HUES6 (cell line): ENCODE measurements at regions not wholly inside any gene's neighbourhood (a gene's known extent, or its start where the extent isn't known, plus 50 kb on each side); places are given as distances from the start of the nearest gene placed in this dataset.

Experiments used
- H3K27ac ChIP-seq: 2 replicates; pipeline ENCODE4 v1.7.0; 2013; ENCODE audit warnings: low read depth, mild to moderate bottlenecking, low read length, inconsistent platforms
- H3K27me3 ChIP-seq: 2 replicates; pipeline ENCODE4 v1.6.1; 2013; ENCODE audit warnings: low read length; ENCODE audit not compliant: control insufficient read depth, insufficient read depth
- H3K36me3 ChIP-seq: 2 replicates; pipeline ENCODE4 v1.6.1; 2013; ENCODE audit warnings: low read length; ENCODE audit not compliant: control insufficient read depth, insufficient read depth
- H3K4me1 ChIP-seq: 2 replicates; pipeline ENCODE4 v1.6.1; 2013; ENCODE audit warnings: low read length; ENCODE audit not compliant: control insufficient read depth, insufficient read depth
- H3K4me3 ChIP-seq: 2 replicates; pipeline ENCODE4 v1.5.1; 2013; ENCODE audit warnings: low read depth, low read length
- H3K9ac ChIP-seq: one replicate; pipeline ENCODE4 v1.6.1; 2013; ENCODE audit warnings: mild to moderate bottlenecking, low read length
- H3K9me3 ChIP-seq: 2 replicates; pipeline ENCODE4 v1.6.1; 2013; ENCODE audit warnings: low read depth, low read length; ENCODE audit not compliant: control insufficient read depth, insufficient read depth

- no peaks in the 10 kb centered on the region; the same call in 1 of the 2 replicates for H3K9me3 ChIP-seq
- H3K9ac ChIP-seq, result no peak overlapping the region
- no peak overlapping the region for H3K27ac ChIP-seq
- H3K36me3 ChIP-seq, result no peaks in the 10 kb centered on the region
- H3K4me1 ChIP-seq, result peaks cover 4% of the 10 kb centered on the region; the same call in 1 of the 2 replicates
- H3K27me3 ChIP-seq, result no peaks in the 10 kb centered on the region
- H3K4me3 ChIP-seq, result no peak overlapping the region
Observed at GRCh38 chr6:2535506-2535905, 215.2 kb downstream of the MYLK4 start.

- Histone ChIP-seq H3K4me1 (peaks cover 4% of the 10 kb centered on the region; the same call in 1 of the 2 replicates), H3K4me3 (no peak overlapping the region), H3K27me3 (no peaks in the 10 kb centered on the region), H3K9me3 (no peaks in the 10 kb centered on the region; the same call in 1 of the 2 replicates), H3K36me3 (no peaks in the 10 kb centered on the region), H3K9ac (no peak overlapping the region), H3K27ac (no peak overlapping the region)
Observed at GRCh38 chr6:2534406-2535042, 216.2 kb downstream of the MYLK4 start.

- no peak overlapping the region for H3K27ac ChIP-seq
- no peak overlapping the region for H3K9ac ChIP-seq
- H3K36me3 ChIP-seq, result no peaks in the 10 kb centered on the region
- no peak overlapping the region for H3K4me3 ChIP-seq
- no peaks in the 10 kb centered on the region for H3K27me3 ChIP-seq
- H3K4me1 ChIP-seq, result peaks cover 4% of the 10 kb centered on the region; the same call in 1 of the 2 replicates
- no peaks in the 10 kb centered on the region; the same call in 1 of the 2 replicates for H3K9me3 ChIP-seq
Observed at GRCh38 chr6:2531426-2532215, 219.1 kb downstream of the MYLK4 start.

- peaks cover 8% of the 10 kb centered on the region for H3K9me3 ChIP-seq
- H3K4me3 ChIP-seq, result no peak overlapping the region
- H3K27ac ChIP-seq, result no peak overlapping the region
- H3K4me1 ChIP-seq, result no peaks in the 10 kb centered on the region
- H3K36me3 ChIP-seq, result no peaks in the 10 kb centered on the region
- no peak overlapping the region for H3K9ac ChIP-seq
- H3K27me3 ChIP-seq, result no peaks in the 10 kb centered on the region
Observed at GRCh38 chr6:2529211-2529719, 221.5 kb downstream of the MYLK4 start.

- no peaks in the 10 kb centered on the region for H3K27me3 ChIP-seq
- no peak overlapping the region for H3K27ac ChIP-seq
- no peak overlapping the region for H3K4me3 ChIP-seq
- H3K4me1 ChIP-seq, result no peaks in the 10 kb centered on the region
- peaks cover 13% of the 10 kb centered on the region for H3K9me3 ChIP-seq
- no peak overlapping the region for H3K9ac ChIP-seq
- no peaks in the 10 kb centered on the region for H3K36me3 ChIP-seq
Observed at GRCh38 chr6:2528156-2528555, 222.6 kb downstream of the MYLK4 start.

- Histone ChIP-seq H3K9me3 (peaks cover 20% of the 10 kb centered on the region), H3K4me3 (no peak overlapping the region)
Observed at GRCh38 chr6:2526766-2527165, 224.0 kb downstream of the MYLK4 start.

GRCh38 chr6:2524090-2524489 lies 226.6 kb downstream of the MYLK4 start:
- no peaks in the 10 kb centered on the region for H3K27me3 ChIP-seq
- peaks cover 28% of the 10 kb centered on the region for H3K9me3 ChIP-seq
- H3K27ac ChIP-seq, result no peak overlapping the region
- no peak overlapping the region for H3K9ac ChIP-seq
- H3K36me3 ChIP-seq, result no peaks in the 10 kb centered on the region
- no peak overlapping the region for H3K4me3 ChIP-seq
- no peaks in the 10 kb centered on the region for H3K4me1 ChIP-seq

More at GRCh38 chr6:2526766-2527165, 224.0 kb downstream of the MYLK4 start:
- H3K36me3 ChIP-seq, result no peaks in the 10 kb centered on the region
- no peak overlapping the region for H3K9ac ChIP-seq
- H3K4me1 ChIP-seq, result no peaks in the 10 kb centered on the region
- H3K27ac ChIP-seq, result no peak overlapping the region
- no peaks in the 10 kb centered on the region for H3K27me3 ChIP-seq

- Histone ChIP-seq H3K9me3 (peaks cover 32% of the 10 kb centered on the region), H3K27me3 (no peaks in the 10 kb centered on the region), H3K27ac (no peak overlapping the region)
Observed at GRCh38 chr6:2523061-2523460, 227.7 kb downstream of the MYLK4 start.

GRCh38 chr6:2522521-2522920 lies 228.2 kb downstream of the MYLK4 start:
- H3K27ac ChIP-seq, result no peak overlapping the region
- no peaks in the 10 kb centered on the region for H3K4me1 ChIP-seq
- H3K9ac ChIP-seq, result no peak overlapping the region
- no peak overlapping the region for H3K4me3 ChIP-seq
- peaks cover 32% of the 10 kb centered on the region for H3K9me3 ChIP-seq
- no peaks in the 10 kb centered on the region for H3K27me3 ChIP-seq
- H3K36me3 ChIP-seq, result no peaks in the 10 kb centered on the region

More at GRCh38 chr6:2523061-2523460, 227.7 kb downstream of the MYLK4 start:
- no peaks in the 10 kb centered on the region for H3K36me3 ChIP-seq
- H3K9ac ChIP-seq, result no peak overlapping the region
- H3K4me1 ChIP-seq, result no peaks in the 10 kb centered on the region
- no peak overlapping the region for H3K4me3 ChIP-seq

- H3K27me3 ChIP-seq, result no peaks in the 10 kb centered on the region
- no peak overlapping the region for H3K9ac ChIP-seq
- H3K4me1 ChIP-seq, result no peaks in the 10 kb centered on the region
- H3K4me3 ChIP-seq, result no peak overlapping the region
- H3K9me3 ChIP-seq, result peaks cover 17% of the 10 kb centered on the region
- no peaks in the 10 kb centered on the region for H3K36me3 ChIP-seq
- H3K27ac ChIP-seq, result no peak overlapping the region
Observed at GRCh38 chr6:2517855-2518473, 232.8 kb downstream of the MYLK4 start.

- H3K9me3 ChIP-seq, result peaks cover 12% of the 10 kb centered on the region
- H3K9ac ChIP-seq, result no peak overlapping the region
- H3K36me3 ChIP-seq, result no peaks in the 10 kb centered on the region
- no peak overlapping the region for H3K27ac ChIP-seq
- H3K4me3 ChIP-seq, result no peak overlapping the region
- H3K4me1 ChIP-seq, result no peaks in the 10 kb centered on the region
- no peaks in the 10 kb centered on the region for H3K27me3 ChIP-seq
Observed at GRCh38 chr6:2517401-2517800, 233.3 kb downstream of the MYLK4 start.
